BLaER1 treated with 17β-estradiol and CSF1 and Interleukin-3, amounts not matched to agents 10 nM and 100 nM (cell line): ENCODE measurements at regions not wholly inside any gene's neighbourhood (a gene's known extent, or its start where the extent isn't known, plus 50 kb on each side); places are given as distances from the start of the nearest gene placed in this dataset.
"Not testable (repeated sequence)": the region's sequence is repeated elsewhere in the genome, so short reads cannot be mapped to it uniquely, and the experiment has no call there.

Source experiments
- H3K27ac ChIP-seq, 11 experiments: shearing (Covaris generic); formaldehyde crosslinking; 2 replicates each; pipeline ENCODE4 v1.8.1; 2022
- H3K27me3 ChIP-seq, 11 experiments: shearing (Covaris generic); formaldehyde crosslinking; 2 replicates each; pipeline ENCODE4 v1.8.1; 2022
- H3K36me3 ChIP-seq, 11 experiments: shearing (Covaris generic); formaldehyde crosslinking; 2 replicates each; pipeline ENCODE4 v1.8.1; 2022
- H3K4me1 ChIP-seq, 10 experiments: shearing (Covaris generic); formaldehyde crosslinking; 2 replicates each; pipeline ENCODE4 v1.8.1; 2022
- H3K4me2 ChIP-seq, 11 experiments: shearing (Covaris generic); formaldehyde crosslinking; 2 replicates each; pipeline ENCODE4 v1.8.1; 2022
- H3K4me3 ChIP-seq, 10 experiments: shearing (Covaris generic); formaldehyde crosslinking; 2 replicates each; pipeline ENCODE4 v1.8.1; 2022
- H3K9ac ChIP-seq, 11 experiments: shearing (Covaris generic); formaldehyde crosslinking; 2 replicates each; pipeline ENCODE4 v1.8.1; 2022
- H3K9me3 ChIP-seq, 11 experiments: shearing (Covaris generic); formaldehyde crosslinking; replicated peaks in 1 of 11; 2 replicates each; pipeline ENCODE4 v1.8.1; 2022
- H4K20me1 ChIP-seq, 11 experiments: shearing (Covaris generic); formaldehyde crosslinking; 2 replicates each; pipeline ENCODE4 v1.8.1; 2022
- Cebpa-rat ChIP-seq, 11 experiments: shearing (Covaris generic); IDR thresholded peaks; 2 replicates each; pipeline ENCODE4 v1.8.1; 2022

- Histone ChIP-seq H3K27ac (no peak overlapping the region), H4K20me1 (no peaks in the 10 kb centered on the region; a peak in 2 of 22 replicates), H3K9ac (no peak overlapping the region), H3K27me3 (0 out of 22 replicates have a peak, but pooled peaks cover 0 to 3% (median 0%) of the 10 kb centered on the region in 11 experiments), H3K4me1 (no peaks in the 10 kb centered on the region), H3K36me3 (no peaks in the 10 kb centered on the region), H3K4me2 (no peak overlapping the region), H3K9me3 (no peaks in the 10 kb centered on the region), H3K4me3 (no peak overlapping the region)
- no peak for TF ChIP-seq Cebpa-rat (IDR thresholded peaks at IDR 0.05)
Measured at GRCh38 chrX:915427-916229, 285.0 kb downstream of the SHOX start.

DNA sequence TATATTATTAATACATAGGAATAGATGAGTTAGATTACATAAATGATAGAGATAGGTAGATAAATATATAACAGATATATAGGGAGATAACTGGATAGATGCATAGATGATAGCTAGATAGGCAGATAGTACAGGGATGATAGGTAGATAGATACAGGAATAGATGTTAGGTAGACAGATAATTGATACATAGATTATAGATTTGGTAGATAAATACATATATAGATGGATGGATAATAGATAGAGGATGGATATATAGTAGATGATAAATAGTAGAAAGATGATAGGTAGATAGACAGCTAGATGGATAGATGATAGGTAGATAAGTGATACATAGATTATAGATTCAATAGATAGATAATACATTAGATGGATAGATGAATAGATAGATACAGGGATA, 283.6 kb downstream of the SHOX start:
- H3K27me3 ChIP-seq = no peaks in the 10 kb centered on the region
- no peak overlapping the region for H3K9ac ChIP-seq
- H3K4me1 ChIP-seq = no peaks in the 10 kb centered on the region
- H3K4me2 ChIP-seq = no peak overlapping the region
- H3K4me3 ChIP-seq = no peak overlapping the region
- no peaks in the 10 kb centered on the region for H3K9me3 ChIP-seq
- no peak overlapping the region for H3K27ac ChIP-seq
- H4K20me1 ChIP-seq = no peaks in the 10 kb centered on the region; a peak in 2 of 22 replicates
- H3K36me3 ChIP-seq = no peaks in the 10 kb centered on the region
- no peak for TF ChIP-seq Cebpa-rat (IDR thresholded peaks at IDR 0.05)

GRCh38 chrX:912677-913076, 282.1 kb downstream of the SHOX start:
- Histone ChIP-seq H3K4me2 (no peak overlapping the region), H3K36me3 (no peaks in the 10 kb centered on the region), H3K4me1 (no peaks in the 10 kb centered on the region), H3K9ac (no peak overlapping the region), H4K20me1 (no peaks in the 10 kb centered on the region; a peak in 2 of 22 replicates), H3K9me3 (no peaks in the 10 kb centered on the region), H3K27ac (no peak overlapping the region), H3K27me3 (no peaks in the 10 kb centered on the region), H3K4me3 (no peak overlapping the region)
- no peak for TF ChIP-seq Cebpa-rat (IDR thresholded peaks at IDR 0.05)

DNA sequence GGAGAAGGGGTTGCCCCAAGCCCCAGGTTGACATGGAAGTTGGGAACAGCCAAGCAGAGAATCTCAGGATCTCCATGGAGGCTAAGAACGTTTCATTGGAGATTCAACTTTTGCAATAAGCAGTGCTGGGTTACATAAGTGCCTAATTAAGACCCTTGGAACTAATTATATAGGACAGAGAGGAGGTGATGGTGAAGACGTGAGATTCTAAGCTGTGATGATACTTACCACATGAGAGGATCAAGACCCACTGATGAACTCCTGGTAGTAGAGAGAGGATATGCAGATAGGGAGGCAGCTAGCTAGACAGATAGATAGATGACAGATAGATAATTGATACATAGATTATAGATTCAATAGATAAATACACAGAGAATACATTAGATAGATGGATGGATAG, 278.5 kb downstream of the SHOX start:
- not testable (repeated sequence) for H4K20me1 ChIP-seq, H3K9ac ChIP-seq, H3K4me2 ChIP-seq, H3K27me3 ChIP-seq, H3K4me3 ChIP-seq, H3K9me3 ChIP-seq, H3K36me3 ChIP-seq, H3K27ac ChIP-seq
- peaks cover 0 to 12% (median 8%) of the 10 kb centered on the region in 10 experiments; a peak in 9 of 20 replicates for H3K4me1 ChIP-seq

- no peak overlapping the region for H3K4me3 ChIP-seq
- no peak for TF ChIP-seq Cebpa-rat (IDR thresholded peaks at IDR 0.05)
- peak overlapping the region in 7 of 11 experiments; percentile 10 to 60 (median 34); a peak in 11 of 22 replicates for H3K4me2 ChIP-seq
- H4K20me1 ChIP-seq = no peaks in the 10 kb centered on the region
- peaks cover 0 to 12% (median 8%) of the 10 kb centered on the region in 10 experiments; a peak in 9 of 20 replicates for H3K4me1 ChIP-seq
- H3K9me3 ChIP-seq = peaks cover under 1 to 17% (median 9%) of the 10 kb centered on the region in 11 experiments; a peak in 16 of 22 replicates
- H3K9ac ChIP-seq = no peak overlapping the region
- no peaks in the 10 kb centered on the region for H3K27me3 ChIP-seq
- no peak overlapping the region for H3K27ac ChIP-seq
- no peaks in the 10 kb centered on the region for H3K36me3 ChIP-seq
Measured at GRCh38 chrX:906586-906985, 276.0 kb downstream of the SHOX start.

DNA sequence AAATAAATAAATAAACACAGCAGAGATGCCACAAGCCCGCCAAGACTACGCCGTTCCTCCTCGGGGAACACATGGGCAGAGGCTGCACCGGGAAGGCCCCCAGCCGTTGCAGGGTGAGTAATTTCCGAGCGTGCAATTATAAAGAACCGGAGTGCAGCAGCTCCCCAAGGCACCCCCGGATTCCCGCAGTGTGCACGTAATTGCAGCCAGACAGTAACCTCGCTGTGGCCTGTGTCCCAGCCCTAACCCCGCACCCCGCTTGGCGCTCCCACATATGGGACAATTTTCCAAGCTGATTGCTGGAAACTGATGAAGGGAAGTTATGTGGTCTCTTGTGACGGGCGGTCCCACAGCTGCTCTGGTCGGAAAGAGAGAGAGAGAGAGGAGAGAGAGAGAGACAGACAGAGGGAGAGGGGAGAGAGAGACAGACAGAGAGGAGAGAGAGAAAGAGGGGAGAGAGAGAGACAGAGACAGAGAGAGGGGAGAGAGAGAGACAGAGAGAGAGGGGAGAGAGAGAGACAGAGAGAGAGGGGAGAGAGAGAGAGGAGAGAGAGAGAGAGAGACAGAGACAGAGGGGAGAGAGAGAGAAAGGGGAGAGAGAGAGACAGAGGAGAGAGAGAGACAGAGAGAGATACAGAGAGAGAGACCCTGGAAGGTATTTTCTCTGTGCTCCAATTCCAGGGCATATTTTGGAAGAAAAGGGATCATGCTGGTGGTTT, 275.4 kb downstream of the SHOX start:
- Histone ChIP-seq H3K4me1 (peaks cover 0 to 12% (median 8%) of the 10 kb centered on the region in 10 experiments; a peak in 9 of 20 replicates), H4K20me1 (no peaks in the 10 kb centered on the region), H3K9ac (no peak overlapping the region), H3K4me3 (no peak overlapping the region), H3K36me3 (no peaks in the 10 kb centered on the region), H3K9me3 (peaks cover 4 to 20% (median 12%) of the 10 kb centered on the region in 11 experiments; a peak in 16 of 22 replicates), H3K27ac (no peak overlapping the region), H3K4me2 (peak overlapping the region in 7 of 11 experiments; percentile 10 to 60 (median 34); a peak in 11 of 22 replicates), H3K27me3 (no peaks in the 10 kb centered on the region)
- no peak for TF ChIP-seq Cebpa-rat (IDR thresholded peaks at IDR 0.05)

DNA sequence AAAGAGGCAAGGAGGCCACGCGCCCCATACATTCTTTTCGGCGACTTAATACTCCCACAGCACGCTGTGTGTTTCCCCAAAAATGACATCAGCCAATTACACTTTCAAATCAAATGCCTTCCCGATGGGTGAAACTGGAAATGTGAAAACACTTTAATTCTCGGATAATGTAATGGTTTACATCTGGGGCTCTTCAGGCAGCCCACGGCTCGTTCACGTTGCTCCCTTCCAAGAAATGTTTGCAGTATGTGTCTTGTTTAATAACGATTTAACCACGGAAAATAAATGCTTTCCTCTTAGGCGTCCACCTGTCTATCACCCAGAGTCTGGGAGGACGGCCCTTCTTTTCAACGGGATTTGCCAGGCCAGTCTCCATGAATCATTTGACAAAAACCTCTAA, 272.5 kb downstream of the SHOX start:
- H3K4me1 ChIP-seq = peaks cover 0 to 12% (median 8%) of the 10 kb centered on the region in 10 experiments; a peak in 9 of 20 replicates
- no peaks in the 10 kb centered on the region for H4K20me1 ChIP-seq
- H3K9me3 ChIP-seq = peaks cover 4 to 20% (median 12%) of the 10 kb centered on the region in 11 experiments; a peak in 16 of 22 replicates
- H3K4me2 ChIP-seq = no peak overlapping the region
- no peaks in the 10 kb centered on the region for H3K36me3 ChIP-seq
- H3K4me3 ChIP-seq = no peak overlapping the region
- H3K9ac ChIP-seq = no peak overlapping the region
- no peak for TF ChIP-seq Cebpa-rat (IDR thresholded peaks at IDR 0.05)
- no peaks in the 10 kb centered on the region for H3K27me3 ChIP-seq
- no peak overlapping the region for H3K27ac ChIP-seq

- H3K27me3 ChIP-seq = no peaks in the 10 kb centered on the region
- no peaks in the 10 kb centered on the region for H3K36me3 ChIP-seq
- H3K4me2 ChIP-seq = no peak overlapping the region
- no peak overlapping the region for H3K4me3 ChIP-seq
- no peaks in the 10 kb centered on the region; a peak in 1 of 20 replicates for H3K4me1 ChIP-seq
- H3K9me3 ChIP-seq = peaks cover 33 to 58% (median 44%) of the 10 kb centered on the region in 11 experiments
- no peaks in the 10 kb centered on the region for H4K20me1 ChIP-seq
- no peak overlapping the region for H3K27ac ChIP-seq
- no peak overlapping the region for H3K9ac ChIP-seq
- TF ChIP-seq Cebpa-rat (IDR thresholded peaks at IDR 0.05) = no peak
Measured at GRCh38 chrX:896256-896655, 265.7 kb downstream of the SHOX start.

DNA sequence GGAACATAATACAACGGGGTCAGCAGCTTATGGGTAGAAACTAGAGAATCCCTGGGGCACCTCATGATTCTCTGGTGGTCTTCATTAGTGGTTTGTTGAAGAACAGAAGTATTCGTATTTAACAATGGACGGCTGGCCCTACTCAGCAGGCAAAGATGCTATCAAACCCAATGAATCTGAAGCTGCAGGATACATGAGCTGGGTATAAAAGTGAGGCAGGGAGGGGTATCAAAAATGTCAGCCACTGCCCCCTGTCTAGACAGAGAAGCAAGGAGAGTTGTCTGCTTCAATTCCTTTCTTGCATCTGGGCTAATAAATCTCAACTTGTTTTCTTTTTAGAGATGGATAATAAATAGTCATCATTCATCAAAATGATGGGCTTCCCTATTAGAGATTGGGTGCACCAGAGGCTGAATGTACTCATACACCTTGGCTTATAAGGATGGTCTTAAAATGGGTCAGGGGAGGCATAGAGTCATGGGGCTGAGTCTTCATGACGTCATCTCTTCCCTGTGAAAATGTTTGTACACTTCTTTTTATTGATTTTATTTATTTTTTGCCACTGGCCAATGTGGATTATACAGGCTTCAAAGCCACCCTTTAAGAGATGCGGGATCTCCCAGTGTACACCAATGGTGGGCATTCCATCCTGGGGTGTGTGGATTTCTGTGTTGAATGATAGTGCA, 259.5 kb downstream of the SHOX start:
- no peaks in the 10 kb centered on the region for H3K27me3 ChIP-seq
- H3K4me1 ChIP-seq = no peaks in the 10 kb centered on the region
- no peaks in the 10 kb centered on the region for H4K20me1 ChIP-seq
- H3K4me3 ChIP-seq = no peak overlapping the region
- TF ChIP-seq Cebpa-rat (IDR thresholded peaks at IDR 0.05) = no peak
- peaks cover 40 to 64% (median 52%) of the 10 kb centered on the region in 11 experiments for H3K9me3 ChIP-seq
- H3K36me3 ChIP-seq = no peaks in the 10 kb centered on the region
- no peak overlapping the region for H3K4me2 ChIP-seq
- H3K27ac ChIP-seq = no peak overlapping the region
- H3K9ac ChIP-seq = no peak overlapping the region

DNA sequence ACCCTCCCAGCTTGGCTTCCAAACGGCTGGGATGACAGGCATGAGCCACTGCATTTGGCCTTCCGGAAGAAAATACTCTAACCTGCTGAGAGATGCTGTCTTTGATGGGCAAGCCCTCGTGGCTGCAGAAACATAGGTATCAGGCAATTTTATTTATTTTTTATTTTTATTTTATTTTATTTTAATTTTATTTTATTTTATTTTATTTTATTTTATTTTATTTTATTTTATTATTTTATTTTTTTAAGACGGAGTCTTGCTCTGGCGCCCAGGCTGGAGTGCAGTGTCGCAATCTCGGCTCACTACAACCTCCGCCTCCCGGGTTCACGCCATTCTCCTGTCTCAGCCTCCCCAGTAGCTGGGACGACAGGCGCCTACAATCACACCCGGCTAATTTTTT, 257.1 kb downstream of the SHOX start:
- peaks cover 34 to 47% (median 39%) of the 10 kb centered on the region in 11 experiments for H3K9me3 ChIP-seq
- H3K36me3 ChIP-seq, H3K4me2 ChIP-seq, H3K4me1 ChIP-seq, H3K27ac ChIP-seq, H3K4me3 ChIP-seq, H3K9ac ChIP-seq, H3K27me3 ChIP-seq, H4K20me1 ChIP-seq: not testable (repeated sequence)
